Ishikawa (cell line): ENCODE measurements at regions not wholly inside any gene's neighbourhood (a gene's known extent, or its start where the extent isn't known, plus 50 kb on each side); places are given as distances from the start of the nearest gene placed in this dataset.

Experiments
- CEBPB ChIP-seq: IDR thresholded peaks from 2 replicates; pipeline ENCODE4 v1.6.1; 2012
- EGR1 ChIP-seq: IDR thresholded peaks from 2 replicates; pipeline ENCODE4 v1.6.1; 2012
- EP300 ChIP-seq: IDR thresholded peaks from 2 replicates; pipeline ENCODE4 v1.6.1; 2012; ENCODE audit warnings: borderline replicate concordance
- MAX ChIP-seq: IDR thresholded peaks from 2 replicates; pipeline ENCODE4 v1.6.1; 2012
- NFIC ChIP-seq: IDR thresholded peaks from 2 replicates; pipeline ENCODE4 v1.6.1; 2012
- RAD21 ChIP-seq: IDR thresholded peaks from 2 replicates; pipeline ENCODE4 v1.6.1; 2012; ENCODE audit warnings: low read depth
- REST ChIP-seq: IDR thresholded peaks from 2 replicates; pipeline ENCODE4 v1.6.1; 2012; ENCODE audit warnings: low read depth, mild to moderate bottlenecking
- TAF1 ChIP-seq: IDR thresholded peaks from 2 replicates; pipeline ENCODE4 v1.6.1; 2012; ENCODE audit warnings: low read depth, mild to moderate bottlenecking
- TEAD4 ChIP-seq: IDR thresholded peaks from 2 replicates; pipeline ENCODE4 v1.6.1; 2012
- YY1 ChIP-seq: IDR thresholded peaks from 2 replicates; pipeline ENCODE4 v1.6.1; 2012; ENCODE audit warnings: low read depth
- ZBTB7A ChIP-seq: IDR thresholded peaks from 2 replicates; pipeline ENCODE4 v1.6.1; 2012; ENCODE audit warnings: low read depth

- TF ChIP-seq YY1, result no peak
- TF ChIP-seq TAF1, result no peak
- no peak for TF ChIP-seq MAX
- no peak for TF ChIP-seq REST
- TF ChIP-seq EP300, result no peak
- TF ChIP-seq TEAD4, result no peak
- TF ChIP-seq NFIC, result 0 out of 2 replicates have a peak, but pooled peaks have one; percentile 40
- TF ChIP-seq RAD21, result no peak
- TF ChIP-seq CEBPB, result no peak
- TF ChIP-seq ZBTB7A, result no peak
- TF ChIP-seq EGR1, result no peak
Observed at GRCh38 chr11:88418508-88418907, 81.0 kb upstream of the CTSC start.
